IMR-90 (cell line): ENCODE measurements at regions not wholly inside any gene's neighbourhood (a gene's known extent, or its start where the extent isn't known, plus 50 kb on each side); places are given as distances from the start of the nearest gene placed in this dataset.

ENCODE experiments used
- ATAC-seq: fragments of 200-7000 bp; cut with Tn5 transposase; 2 replicates; pipeline ENCODE4 v1.9.1; 2020; ENCODE audit warnings: low read depth, mild to moderate bottlenecking, moderate library complexity
- BruUV-seq: library from RNA; stranded (reverse); fragments of 400-500 nt; replicated peaks from 2 replicates; lab custom pipeline; 2021; lab: Mats Ljungman, UMichigan
- CTCF ChIA-PET: fragments of 300-600 bp; formaldehyde crosslinking; extraction: SDS; loops from one replicate; lab custom pipeline; 2021; ENCODE audit warnings: antibody characterized with exemption; lab: Yijun Ruan, JAX
- POLR2A ChIA-PET: fragments of 300-600 bp; sonication (Branson Sonifier 250); formaldehyde crosslinking; loops from one replicate; lab custom pipeline; 2022; ENCODE audit warnings: antibody characterized with exemption; ENCODE audit not compliant: unreplicated experiment; lab: Charles Lee
- DNase-seq: peaks from one replicate; pipeline ENCODE4 v3.0.0; 2013
- H2AFZ ChIP-seq: replicated peaks from 2 replicates; pipeline ENCODE3; 2013; ENCODE audit warnings: low read length, mild to moderate bottlenecking; ENCODE audit not compliant: poor library complexity
- H2AK5ac ChIP-seq: 2 replicates; pipeline ENCODE4 v1.6.1; 2013; ENCODE audit warnings: low read depth, low read length, inconsistent platforms
- H2AK9ac ChIP-seq: replicated peaks from 2 replicates; pipeline ENCODE3; 2013; ENCODE audit warnings: mild to moderate bottlenecking, low read depth, low read length, moderate library complexity; ENCODE audit not compliant: poor library complexity
- H2BK120ac ChIP-seq: 2 replicates; pipeline ENCODE4 v1.6.1; 2013; ENCODE audit warnings: low read depth, low read length, inconsistent platforms
- H2BK15ac ChIP-seq: 3 replicates; pipeline ENCODE4 v1.6.1; 2013; ENCODE audit warnings: low read depth, low read length, inconsistent platforms
- H2BK20ac ChIP-seq: 2 replicates; pipeline ENCODE4 v1.6.1; 2013; ENCODE audit warnings: low read depth, mild to moderate bottlenecking, inconsistent platforms, low read length, moderate library complexity
- H2BK5ac ChIP-seq: 2 replicates; pipeline ENCODE4 v1.6.1; 2013; ENCODE audit warnings: mild to moderate bottlenecking, low read depth, low read length, inconsistent platforms; ENCODE audit not compliant: poor library complexity, severe bottlenecking
- H3K14ac ChIP-seq: replicated peaks from 2 replicates; pipeline ENCODE4 v1.6.1; 2013; ENCODE audit warnings: low read depth, low read length, inconsistent platforms
- H3K18ac ChIP-seq: 2 replicates; pipeline ENCODE4 v1.6.1; 2013; ENCODE audit warnings: low read depth, low read length, control low read depth
- H3K23ac ChIP-seq: 2 replicates; pipeline ENCODE4 v1.6.1; 2013; ENCODE audit warnings: low read depth, low read length, inconsistent platforms
- H3K27ac ChIP-seq: 2 replicates; pipeline ENCODE4 v1.5.1; 2013; ENCODE audit warnings: mild to moderate bottlenecking, control low read depth, low read length; ENCODE audit not compliant: insufficient read depth
- H3K27me3 ChIP-seq: 2 replicates; pipeline ENCODE4 v1.6.1; 2013; ENCODE audit warnings: low read length; ENCODE audit not compliant: control insufficient read depth, insufficient read depth
- H3K36me3 ChIP-seq: 2 replicates; pipeline ENCODE4 v1.6.1; 2013; ENCODE audit warnings: low read length, mixed read lengths; ENCODE audit not compliant: control insufficient read depth, insufficient read depth
- H3K4ac ChIP-seq: 2 replicates; pipeline ENCODE4 v1.6.1; 2013; ENCODE audit warnings: low read depth, low read length, inconsistent platforms
- H3K4me1 ChIP-seq: 2 replicates; pipeline ENCODE4 v1.6.1; 2013; ENCODE audit warnings: low read length, mixed read lengths; ENCODE audit not compliant: control insufficient read depth, insufficient read depth
- H3K4me2 ChIP-seq: 2 replicates; pipeline ENCODE4 v1.6.1; 2013; ENCODE audit warnings: low read depth, mild to moderate bottlenecking, control low read depth, low read length, moderate library complexity
- H3K4me3 ChIP-seq: 2 replicates; pipeline ENCODE4 v1.5.1; 2013; ENCODE audit warnings: low read depth, mild to moderate bottlenecking, control low read depth, low read length, moderate library complexity; ENCODE audit not compliant: insufficient read depth
- H3K56ac ChIP-seq: 2 replicates; pipeline ENCODE4 v1.6.1; 2013; ENCODE audit warnings: low read length, inconsistent platforms; ENCODE audit not compliant: insufficient read depth; ENCODE audit errors: extremely low read depth
- H3K79me1 ChIP-seq, 2 experiments: 2 replicates each; pipeline ENCODE4 v1.6.1; 2013; ENCODE audit warnings: low read length in 2 of 2, inconsistent platforms in 1 of 2, low read depth in 1 of 2
- H3K9ac ChIP-seq: 2 replicates; pipeline ENCODE4 v1.6.1; 2013; ENCODE audit warnings: low read depth, low read length, control low read depth
- H3K9me1 ChIP-seq: 2 replicates; pipeline ENCODE4 v1.6.1; 2013; ENCODE audit warnings: low read length, inconsistent platforms; ENCODE audit not compliant: insufficient read depth
- H3K9me3 ChIP-seq: 2 replicates; pipeline ENCODE4 v1.6.1; 2013; ENCODE audit warnings: low read length; ENCODE audit not compliant: control insufficient read depth, insufficient read depth
- H4K20me1 ChIP-seq: 2 replicates; pipeline ENCODE4 v1.6.1; 2013; ENCODE audit warnings: low read length, inconsistent platforms; ENCODE audit not compliant: insufficient read depth
- H4K5ac ChIP-seq: 2 replicates; pipeline ENCODE4 v1.6.1; 2013; ENCODE audit warnings: mild to moderate bottlenecking, low read depth, low read length, control low read depth
- H4K8ac ChIP-seq, 2 experiments: 2 replicates each; pipeline ENCODE4 v1.6.1; 2013; ENCODE audit warnings: low read depth in 2 of 2, low read length in 2 of 2, control low read depth in 1 of 2, inconsistent platforms in 1 of 2
- H4K91ac ChIP-seq: 2 replicates; pipeline ENCODE4 v1.6.1; 2013; ENCODE audit warnings: low read depth, low read length, inconsistent platforms; ENCODE audit not compliant: insufficient read depth
- BHLHE40 ChIP-seq: fragments of 150-350 bp; IDR thresholded peaks from 2 replicates; pipeline ENCODE4 v1.6.1; 2016; ENCODE audit warnings: mild to moderate bottlenecking, low read depth, low read length
- CHD1 ChIP-seq: IDR thresholded peaks from 2 replicates; pipeline ENCODE4 v1.6.1; 2012; ENCODE audit warnings: low read depth, low read length, improper control_type of control experiment
- CTCF ChIP-seq: conservative IDR thresholded peaks from 2 replicates; pipeline ENCODE4 v1.5.1; 2012; ENCODE audit warnings: mild to moderate bottlenecking, low read depth, low read length, improper control_type of control experiment
- ELK1 ChIP-seq: fragments of 150-350 bp; IDR thresholded peaks from 2 replicates; pipeline ENCODE4 v1.6.1; 2016; ENCODE audit warnings: low read depth, mild to moderate bottlenecking, low read length, moderate library complexity, borderline replicate concordance
- FOS ChIP-seq: fragments of 150-350 bp; IDR thresholded peaks from 2 replicates; pipeline ENCODE4 v1.6.1; 2016; ENCODE audit warnings: low read depth, low read length
- MAFK ChIP-seq: IDR thresholded peaks from 2 replicates; pipeline ENCODE4 v1.6.1; 2012; ENCODE audit warnings: low read depth, low read length, improper control_type of control experiment
- MAZ ChIP-seq: IDR thresholded peaks from 2 replicates; pipeline ENCODE4 v1.6.1; 2012; ENCODE audit warnings: low read depth, mild to moderate bottlenecking, low read length, improper control_type of control experiment, moderate library complexity, borderline replicate concordance
- MXI1 ChIP-seq: IDR thresholded peaks from 2 replicates; pipeline ENCODE4 v1.6.1; 2012; ENCODE audit warnings: low read depth, mild to moderate bottlenecking, low read length, moderate library complexity, borderline replicate concordance
- NFE2L2 ChIP-seq: fragments of 150-350 bp; IDR thresholded peaks from 2 replicates; pipeline ENCODE4 v1.6.1; 2016; ENCODE audit warnings: low read depth, mild to moderate bottlenecking, low read length
- POLR2A ChIP-seq: IDR thresholded peaks from 2 replicates; pipeline ENCODE4 v1.6.1; 2012; ENCODE audit warnings: mild to moderate bottlenecking, low read depth, low read length
- RAD21 ChIP-seq: IDR thresholded peaks from 2 replicates; pipeline ENCODE4 v1.6.1; 2012; ENCODE audit warnings: low read length, improper control_type of control experiment
- RCOR1 ChIP-seq: IDR thresholded peaks from 2 replicates; pipeline ENCODE4 v1.6.1; 2012; ENCODE audit warnings: mild to moderate bottlenecking, low read length, improper control_type of control experiment; ENCODE audit not compliant: insufficient replicate concordance
- RFX5 ChIP-seq: IDR thresholded peaks from 2 replicates; pipeline ENCODE4 v1.8.0; 2012; ENCODE audit warnings: low read depth, mild to moderate bottlenecking, low read length, moderate library complexity
- SMC3 ChIP-seq: fragments of 150-350 bp; IDR thresholded peaks from 2 replicates; pipeline ENCODE4 v1.6.1; 2016; ENCODE audit warnings: low read depth, mild to moderate bottlenecking, antibody characterized with exemption, low read length, moderate library complexity
- USF2 ChIP-seq: fragments of 150-350 bp; IDR thresholded peaks from 2 replicates; pipeline ENCODE4 v1.6.1; 2017; ENCODE audit warnings: mild to moderate bottlenecking, antibody characterized with exemption, low read length, low read depth
- WGBS, 2 experiments: methylation state at CpG; one replicate each; pipeline versions ENCODE4 v1.1.5 to v1.1.7; 2013; ENCODE audit warnings: missing lambda C conversion rate in 2 of 2; ENCODE audit not compliant: insufficient read length in 1 of 2; ENCODE audit errors: extremely low coverage in 2 of 2; 5-methylcytosine and 5-hydroxymethylcytosine counted together
- dilution Hi-C: fragments of 300-500 bp; cut with HindIII; formaldehyde crosslinking; loops from one replicate; pipeline ENCODE4 v1.14.3; 2018; ENCODE audit warnings: low sequenced_read_pairs; ENCODE audit not compliant: unreplicated experiment
- in situ Hi-C: fragments of 300-500 bp; cut with MboI; formaldehyde crosslinking; loops from 3 replicates; pipeline ENCODE4 v1.14.3; 2019; ENCODE audit warnings: low sequenced_read_pairs, inconsistent platforms, mixed read lengths
- intact Hi-C: fragments of 100-400 bp; cut with micrococcal nuclease; formaldehyde crosslinking; loops from 2 replicates; pipeline ENCODE4 v1.10.0; 2022

- H3K18ac ChIP-seq: no peak overlapping the region
- BruUV-seq: no TSS peak
- no peaks in the 10 kb centered on the region for H3K79me1 ChIP-seq
- no peak overlapping the region for H3K27ac ChIP-seq
- H3K9me3 ChIP-seq: no peaks in the 10 kb centered on the region
- no peak overlapping the region for H3K23ac ChIP-seq
- intact Hi-C loops (loop anchor here (10.0 kb wide), 1 partner anchor 374 kb away; no protein-coding TSS in a partner anchor), dilution Hi-C loops (no loop called here), in situ Hi-C loops (no loop called here)
- no peak overlapping the region for H3K14ac ChIP-seq
- no peak overlapping the region for H4K5ac ChIP-seq
- no peak overlapping the region for H4K8ac ChIP-seq
- no peaks in the 10 kb centered on the region for H3K9me1 ChIP-seq
- no peak for ATAC-seq
- DNase-seq: no peak
- TF ChIP-seq ELK1 (no peak), SMC3 (no peak), NFE2L2 (no peak), USF2 (no peak), RFX5 (no peak), CTCF (no peak), MAFK (no peak), MAZ (no peak), POLR2A (no peak), MXI1 (no peak), RAD21 (no peak), FOS (no peak), RCOR1 (no peak), CHD1 (no peak), BHLHE40 (no peak)
- no peak overlapping the region for H4K91ac ChIP-seq
- H2BK15ac ChIP-seq: no peak overlapping the region
- H3K4me1 ChIP-seq: no peaks in the 10 kb centered on the region
- H2AK9ac ChIP-seq: no peak overlapping the region
- H4K20me1 ChIP-seq: no peaks in the 10 kb centered on the region
- H3K36me3 ChIP-seq: no peaks in the 10 kb centered on the region
- H3K9ac ChIP-seq: no peak overlapping the region
- no peak overlapping the region for H2AFZ ChIP-seq
- H3K4me3 ChIP-seq: no peak overlapping the region
- no peak overlapping the region for H3K4ac ChIP-seq
- POLR2A ChIA-PET: no interaction called here
- no peak overlapping the region for H2AK5ac ChIP-seq
- no peak overlapping the region for H3K56ac ChIP-seq
- no peaks in the 10 kb centered on the region for H3K27me3 ChIP-seq
- no peak overlapping the region for H2BK5ac ChIP-seq
- WGBS, 2 experiments: no CpG with 5 or more reads among the region's 1 CpG
- no peak overlapping the region for H2BK20ac ChIP-seq
- CTCF ChIA-PET: no interaction called here
- H3K4me2 ChIP-seq: no peak overlapping the region
- H2BK120ac ChIP-seq: no peak overlapping the region
Measured at GRCh38 chr3:106231086-106231485, 362.3 kb upstream of the CBLB start.
